HG03159 (cell line): ENCODE measurements at regions not wholly inside any gene's neighbourhood (a gene's known extent, or its start where the extent isn't known, plus 50 kb on each side); places are given as distances from the start of the nearest gene placed in this dataset.
A peak's percentile ranks its signal among the peaks of the same experiment; 100 is the strongest.

Source experiments
- ATAC-seq: cut with Tn5 transposase; IDR thresholded peaks from one replicate; pipeline ENCODE4 v1.9.1; 2021; ENCODE audit warnings: mild to moderate bottlenecking, moderate library complexity; ENCODE audit not compliant: unreplicated experiment

GRCh38 chrX:79645749-79646148 is 278.6 kb upstream of the ITM2A start:
- ATAC-seq: no peak

- no peak for ATAC-seq
These were observed 264.4 kb upstream of the ITM2A start for GRCh38 chrX:79631526-79631925.

DNA sequence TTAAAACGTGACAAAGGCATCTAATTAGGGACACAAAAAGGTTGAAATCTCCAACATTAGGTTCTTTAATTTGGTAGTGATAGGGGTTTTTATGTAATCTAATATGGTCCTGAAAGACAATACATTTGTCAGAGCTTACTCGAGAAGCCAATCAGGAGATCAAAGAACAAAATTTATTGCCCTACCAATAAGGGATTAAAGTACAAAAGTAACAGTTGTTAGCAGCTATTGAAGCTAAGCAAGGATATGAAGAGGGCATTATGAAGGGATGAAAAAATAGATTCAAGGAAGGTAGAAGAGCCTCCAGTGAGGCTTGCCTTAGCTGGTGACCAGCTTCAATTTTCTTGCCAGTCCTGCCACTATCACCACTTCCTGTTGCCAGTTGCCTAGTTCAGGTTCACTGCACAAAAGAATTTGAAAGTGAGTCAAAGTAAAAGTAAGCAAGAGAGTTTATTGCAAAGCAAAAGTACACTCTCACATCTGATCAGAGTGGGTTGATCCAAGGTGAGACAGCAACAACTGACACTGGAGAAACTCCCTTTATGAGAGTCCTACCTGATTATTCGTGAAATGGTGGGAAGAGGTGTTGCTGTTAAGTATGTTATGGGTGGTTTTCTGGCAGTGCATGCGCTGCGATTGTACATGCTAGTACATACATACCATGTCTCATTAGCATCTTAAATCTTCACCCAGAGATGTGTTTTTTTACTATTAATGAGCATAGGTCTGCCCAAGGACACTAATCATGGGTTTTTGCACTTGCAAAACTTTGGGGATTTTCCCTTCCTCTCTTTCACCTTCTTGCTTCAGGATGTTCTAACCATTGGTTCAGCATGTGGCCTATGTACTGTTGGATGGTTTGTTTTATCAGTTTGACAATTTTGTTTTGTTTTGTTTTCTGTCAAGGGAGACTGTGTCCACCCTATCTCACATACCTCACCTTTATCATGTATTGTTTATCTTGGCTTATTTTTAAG is 263.2 kb upstream of the ITM2A start:
- ATAC-seq: peak; percentile 75

DNA sequence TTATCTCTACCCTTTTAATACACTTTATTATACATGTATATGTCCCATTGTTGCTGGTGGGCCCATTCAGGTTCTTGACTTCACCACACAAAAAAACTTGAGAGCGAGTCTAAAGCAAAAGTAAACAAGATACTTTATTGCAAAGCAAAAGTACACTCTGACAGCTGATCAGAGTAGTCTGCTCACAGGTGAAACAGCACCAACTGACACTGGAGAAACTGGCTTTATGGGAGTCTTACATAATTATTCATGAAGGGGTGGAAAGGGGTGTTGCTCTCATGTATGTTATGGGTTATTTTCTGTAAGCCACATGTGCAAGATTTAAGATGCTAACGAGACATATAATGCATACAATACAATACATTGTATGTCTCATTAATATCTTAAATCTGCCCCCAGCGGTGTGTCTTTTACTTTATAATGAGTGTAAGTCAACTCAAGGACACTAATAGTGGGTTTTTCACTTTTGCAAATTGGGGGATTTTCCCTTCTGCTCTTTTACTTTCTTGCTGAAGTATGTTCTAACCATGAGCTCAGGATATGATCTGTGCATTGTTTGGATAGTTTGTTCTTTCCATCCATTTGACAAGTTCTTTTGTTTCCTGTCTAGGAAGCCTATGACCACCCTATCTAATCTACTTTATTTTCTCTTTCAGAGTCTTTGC is 256.1 kb upstream of the ITM2A start:
- no peak for ATAC-seq

DNA sequence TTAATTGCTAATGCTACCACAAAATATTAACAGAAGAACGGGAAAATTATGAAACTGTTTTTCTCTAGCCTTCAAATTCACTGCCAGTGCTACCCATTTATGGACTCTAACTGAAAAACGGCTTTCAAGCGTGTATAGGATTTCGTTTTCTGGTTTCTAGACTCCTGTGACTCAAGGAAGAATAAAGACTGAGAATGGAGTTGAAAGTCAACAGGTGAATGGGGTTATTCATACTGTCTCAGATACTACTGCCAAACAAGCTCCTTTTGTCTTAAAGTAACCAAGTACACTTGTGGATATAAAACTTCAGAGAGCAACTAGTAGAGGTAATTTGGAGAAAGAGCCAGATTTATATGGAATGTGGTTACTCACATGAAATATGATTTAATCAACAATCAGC is 251.1 kb upstream of the ITM2A start:
- ATAC-seq: no peak

GRCh38 chrX:79604364-79604763 is 237.2 kb upstream of the ITM2A start:
- ATAC-seq: no peak

DNA sequence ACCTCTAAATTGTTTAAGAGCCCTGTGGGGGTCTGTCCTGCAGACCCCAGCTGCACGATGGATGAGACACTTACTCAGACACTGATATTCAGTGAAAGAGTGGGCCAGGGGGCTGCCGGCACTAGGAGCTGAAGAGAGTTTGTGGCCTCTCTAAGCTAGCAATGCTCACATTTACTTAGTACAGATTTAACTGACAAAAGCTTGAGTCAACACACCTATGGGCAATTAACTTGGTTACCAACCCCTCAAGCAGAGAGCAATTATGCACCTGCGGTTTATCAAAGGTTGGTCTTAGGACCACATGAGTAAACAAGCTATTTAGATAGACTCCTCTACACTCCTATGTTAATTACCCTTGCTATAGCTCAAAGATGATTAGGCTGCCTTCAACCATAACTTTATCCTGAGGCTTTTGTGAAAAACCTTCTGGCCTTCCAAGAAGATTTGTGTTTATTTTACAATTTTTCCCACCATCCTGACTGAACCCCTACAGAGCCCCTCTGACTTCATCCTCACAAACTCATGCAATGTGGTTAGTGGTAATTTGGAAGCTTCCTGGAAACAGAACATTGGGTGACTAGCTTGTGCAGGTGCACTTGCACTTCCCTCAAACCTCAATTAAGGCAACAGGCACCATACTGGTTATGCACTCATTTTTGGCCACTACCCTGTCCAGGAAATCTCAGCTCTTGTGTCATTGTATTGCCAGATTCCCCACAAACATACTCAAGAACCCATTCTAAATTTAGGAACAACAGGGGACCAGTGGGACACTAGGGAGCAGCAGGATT is 234.4 kb upstream of the ITM2A start:
- no peak for ATAC-seq

GRCh38 chrX:79592259-79592658 is 225.1 kb upstream of the ITM2A start:
- no peak for ATAC-seq

DNA sequence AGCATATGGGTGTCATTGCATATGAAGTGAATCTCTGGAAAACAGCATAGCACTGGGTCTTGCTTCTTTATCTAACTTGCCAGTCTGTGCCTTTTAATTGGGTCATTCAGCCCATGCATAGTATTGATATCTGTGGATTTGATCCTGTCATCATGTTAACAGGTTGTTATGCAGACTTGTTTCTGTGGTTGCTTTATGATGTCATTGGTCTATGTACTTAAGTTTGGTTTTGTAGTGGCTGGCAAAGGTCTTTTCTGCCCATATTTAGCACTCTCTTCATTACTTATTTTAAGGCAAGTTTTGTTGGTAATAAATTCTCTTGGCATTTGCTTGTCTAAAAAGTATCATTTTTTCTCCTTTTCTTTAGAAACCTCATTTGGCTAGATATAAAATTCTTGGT is 221.1 kb upstream of the ITM2A start:
- ATAC-seq: no peak

GRCh38 chrX:79573760-79574159 is 206.6 kb upstream of the ITM2A start:
- no peak for ATAC-seq

DNA sequence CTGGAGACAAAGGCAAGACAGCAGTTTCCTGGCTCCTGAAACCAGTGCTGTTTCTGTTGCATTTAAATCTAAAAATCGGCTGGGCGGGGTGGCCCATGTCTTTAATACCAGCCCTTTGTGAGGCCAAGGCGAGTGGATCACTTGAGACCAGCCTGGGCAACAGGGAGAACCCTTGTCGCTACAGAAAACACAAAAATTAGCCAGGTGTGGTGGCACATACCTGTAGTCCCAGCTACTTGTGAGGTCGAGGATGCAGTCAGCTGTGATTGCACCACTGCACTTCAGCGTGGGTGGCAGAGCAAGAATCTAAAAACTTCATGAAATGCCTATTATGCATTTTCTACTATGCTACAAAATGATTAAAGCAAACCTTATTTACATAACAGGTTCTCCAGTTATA is 205.4 kb upstream of the ITM2A start:
- no peak for ATAC-seq

- ATAC-seq: no peak
These were observed 203.5 kb upstream of the ITM2A start for GRCh38 chrX:79570524-79571240.

GRCh38 chrX:79568309-79568708 is 201.2 kb upstream of the ITM2A start:
- ATAC-seq: no peak

DNA sequence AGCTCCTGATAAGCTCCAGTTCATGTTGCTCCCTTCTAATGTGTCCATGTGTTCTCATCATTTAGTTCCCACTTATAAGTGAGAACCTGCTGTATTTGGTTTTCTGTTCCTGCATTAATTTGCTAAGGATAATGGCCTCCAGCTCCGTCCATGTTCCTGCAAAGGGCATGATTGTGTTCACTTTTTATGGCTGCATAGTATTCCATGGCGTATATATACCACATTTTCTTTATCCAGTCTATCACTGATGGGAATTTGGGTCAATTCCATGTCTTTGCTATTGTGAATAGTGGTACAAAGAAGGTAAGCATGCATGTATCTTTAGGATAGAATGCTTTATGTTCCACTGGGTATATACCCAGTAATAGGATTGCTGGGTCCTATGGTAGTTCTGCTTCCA is 197.2 kb upstream of the ITM2A start:
- ATAC-seq: no peak

DNA sequence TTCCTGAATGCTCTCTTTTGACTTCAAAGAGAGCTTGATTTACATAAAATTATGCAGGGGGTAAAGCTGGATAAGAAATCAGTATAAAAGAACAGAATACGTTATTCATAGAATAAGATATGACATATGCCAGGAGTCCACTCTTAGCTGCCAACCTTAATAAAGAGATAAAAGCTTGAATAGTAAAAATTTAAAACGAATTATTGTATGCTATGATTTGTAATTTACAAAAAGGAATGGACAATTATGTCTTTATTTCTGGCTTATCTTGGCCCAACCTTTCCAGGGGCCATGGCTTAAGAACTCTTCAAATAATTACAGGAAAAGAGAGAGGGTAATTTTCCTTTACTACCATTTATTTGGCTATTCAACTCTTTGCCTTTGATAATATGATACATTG is 192.2 kb upstream of the ITM2A start:
- no peak for ATAC-seq

DNA sequence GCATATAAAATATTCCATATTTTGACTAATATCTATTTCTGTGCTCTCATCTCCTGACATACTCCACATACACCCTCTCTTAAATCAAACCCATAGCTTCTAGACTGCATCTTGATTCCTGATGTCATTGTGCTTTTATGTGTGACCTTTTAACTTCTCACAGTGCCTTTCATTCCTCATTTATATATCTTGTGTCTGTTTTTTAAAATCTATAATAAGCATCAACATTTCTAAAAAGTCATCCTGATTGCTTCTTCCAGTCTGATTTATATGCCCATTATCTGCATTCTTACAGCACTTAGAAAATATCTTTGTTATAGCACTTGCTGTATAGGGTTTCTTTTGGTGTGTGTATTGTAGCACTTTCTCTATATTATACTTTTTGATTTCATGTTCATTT is 190.1 kb upstream of the ITM2A start:
- no peak for ATAC-seq

GRCh38 chrX:79556800-79557199 is 189.7 kb upstream of the ITM2A start:
- ATAC-seq: no peak

DNA sequence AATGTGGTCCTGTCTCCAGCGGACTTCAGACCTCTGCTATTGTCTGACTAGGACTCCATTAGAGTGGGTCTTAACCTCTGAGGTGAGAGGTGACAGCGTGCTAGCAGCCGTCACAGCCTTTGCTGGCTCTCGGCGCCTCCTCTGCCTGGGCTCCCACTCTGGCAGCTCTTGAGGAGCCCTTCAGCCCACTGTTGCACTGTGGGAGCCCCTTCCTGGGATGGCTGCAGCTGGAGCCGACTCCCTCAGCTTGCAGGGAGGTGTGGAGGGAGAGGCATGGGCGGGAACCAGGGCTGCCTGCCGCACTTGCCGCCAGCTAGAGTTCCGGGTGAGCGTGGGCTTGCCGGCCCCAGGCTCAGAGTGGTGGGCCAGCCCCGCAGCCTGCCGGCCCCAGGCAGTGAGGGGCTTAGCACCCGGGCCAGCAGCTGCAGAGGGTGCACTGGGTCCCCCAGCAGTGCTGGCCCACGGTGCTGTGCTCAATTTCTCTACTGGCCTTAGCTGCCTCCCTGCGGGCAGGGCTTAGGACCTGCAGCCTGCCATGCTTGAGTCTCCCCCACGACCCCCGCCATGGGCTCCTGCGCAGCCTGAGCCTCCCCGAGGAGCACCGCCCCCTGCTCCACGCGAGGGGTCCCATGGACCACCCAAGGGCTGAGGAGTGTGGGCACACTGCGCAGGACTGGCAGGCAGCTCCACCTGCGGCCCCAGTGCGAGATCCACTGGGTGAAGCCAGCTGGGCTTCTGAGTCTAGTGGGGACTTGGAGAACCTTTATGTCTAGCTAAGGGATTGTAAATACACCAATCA is 163.4 kb upstream of the ITM2A start:
- ATAC-seq: no peak

GRCh38 chrX:79524642-79525041 is 157.5 kb upstream of the ITM2A start:
- peak; percentile 89 for ATAC-seq

DNA sequence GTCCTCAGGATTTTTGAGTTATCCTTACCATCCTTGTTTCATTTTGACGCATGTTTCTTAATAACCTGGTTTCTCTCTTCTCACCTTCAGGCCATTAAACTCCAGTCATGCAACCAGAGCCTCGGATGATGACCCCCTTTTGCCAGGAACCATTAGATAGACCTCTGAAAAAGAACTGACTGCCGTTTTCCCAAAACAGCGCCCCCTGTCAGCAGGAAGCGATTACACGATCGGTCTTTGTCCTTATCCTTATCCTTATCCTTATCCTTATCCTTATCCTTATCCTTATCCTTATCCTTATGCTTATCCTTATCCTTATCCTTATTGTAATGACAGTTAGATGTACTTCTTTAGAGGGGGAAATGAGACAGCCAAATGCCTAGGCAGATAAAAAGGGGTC is 148.4 kb upstream of the ITM2A start:
- ATAC-seq: no peak
